CD4-positive, alpha-beta T cell (primary cell): ENCODE measurements at regions not wholly inside any gene's neighbourhood (a gene's known extent, or its start where the extent isn't known, plus 50 kb on each side); places are given as distances from the start of the nearest gene placed in this dataset.

Experiments
- ATAC-seq: fragments of 200-7000 bp; cut with Tn5 transposase; one replicate; pipeline ENCODE4 v1.10.0; 2022; ENCODE audit warnings: mild to moderate bottlenecking; ENCODE audit not compliant: poor library complexity
- CTCF ChIA-PET: fragments of 350-600 bp; sonication (Branson Sonifier 250); formaldehyde crosslinking; loops from one replicate; lab custom pipeline; 2021; ENCODE audit warnings: antibody characterized with exemption, inconsistent platforms; lab: Charles Lee
- POLR2A ChIA-PET: fragments of 350-600 bp; sonication (Branson Sonifier 250); formaldehyde crosslinking; loops from one replicate; lab custom pipeline; 2021; ENCODE audit warnings: antibody characterized with exemption, inconsistent platforms; lab: Charles Lee
- DNase-seq, 14 experiments: peaks; one replicate each; pipeline ENCODE4 v3.0.0-alpha.2; 2013 to 2020; ENCODE audit warnings: mixed read lengths in 2 of 14
- H3K27ac ChIP-seq, 2 donors: one replicate each; pipeline versions ENCODE4 v1.5.1 to v1.7.0; 2013; ENCODE audit warnings: low read length in 2 of 2, low read depth in 1 of 2, mild to moderate bottlenecking in 1 of 2
- H3K27me3 ChIP-seq, 2 experiments: 1 replicate in 1 of 2; 2 replicates in 1 of 2; pipeline versions ENCODE4 v1.6.1 to v1.7.0; 2013; ENCODE audit warnings: low read length in 2 of 2, control low read depth in 1 of 2, mild to moderate bottlenecking in 1 of 2, moderate library complexity in 1 of 2; ENCODE audit not compliant: insufficient read depth in 2 of 2, control insufficient read depth in 1 of 2
- H3K36me3 ChIP-seq: one replicate; pipeline ENCODE4 v1.6.1; 2013; ENCODE audit warnings: low read length, control low read depth; ENCODE audit not compliant: insufficient read depth
- H3K4me1 ChIP-seq: one replicate; pipeline ENCODE4 v1.6.1; 2013; ENCODE audit warnings: low read length, control low read depth; ENCODE audit not compliant: insufficient read depth
- H3K4me3 ChIP-seq: one replicate; pipeline ENCODE4 v1.5.1; 2013; ENCODE audit warnings: mild to moderate bottlenecking, low read length, moderate library complexity
- H3K9me3 ChIP-seq, 2 experiments: 1 replicate in 1 of 2; 2 replicates in 1 of 2; pipeline versions ENCODE4 v1.6.1 to v1.7.0; 2013; ENCODE audit warnings: low read length in 2 of 2, mild to moderate bottlenecking in 2 of 2, control low read depth in 1 of 2, moderate library complexity in 1 of 2; ENCODE audit not compliant: control insufficient read depth in 1 of 2, insufficient read depth in 1 of 2
- H3K27ac Mint-ChIP-seq: one replicate; pipeline ENCODE4 v1.8.0; 2020; ENCODE audit warnings: mixed read lengths
- H3K27me3 Mint-ChIP-seq: one replicate; pipeline ENCODE4 v1.8.0; 2021; ENCODE audit warnings: mixed read lengths
- H3K36me3 Mint-ChIP-seq: one replicate; pipeline ENCODE4 v1.8.0; 2021; ENCODE audit warnings: low read depth, mixed read lengths
- H3K4me1 Mint-ChIP-seq: one replicate; pipeline ENCODE4 v1.8.0; 2021; ENCODE audit warnings: low read depth, mixed read lengths
- H3K4me3 Mint-ChIP-seq: one replicate; pipeline ENCODE4 v1.8.0; 2020; ENCODE audit warnings: mild to moderate bottlenecking, mixed read lengths
- H3K9me3 Mint-ChIP-seq: one replicate; pipeline ENCODE4 v1.8.0; 2020; ENCODE audit warnings: mixed read lengths
- intact Hi-C, 2 experiments: fragments of 100-400 bp; cut with DNase I in 1 of 2; cut with micrococcal nuclease in 1 of 2; formaldehyde crosslinking; loops; one replicate each; pipeline versions ENCODE4 v1.15.1 to v1.9.0; 2023 to 2025; cut with DNase I, micrococcal nuclease
- TF ChIP-seq, protein P1 (sequence below): fragments of 200-600 bp; IDR thresholded peaks from one replicate; pipeline ENCODE4 v1.8.0; 2022; ENCODE audit warnings: antibody characterized with exemption, mild to moderate bottlenecking

DNA sequence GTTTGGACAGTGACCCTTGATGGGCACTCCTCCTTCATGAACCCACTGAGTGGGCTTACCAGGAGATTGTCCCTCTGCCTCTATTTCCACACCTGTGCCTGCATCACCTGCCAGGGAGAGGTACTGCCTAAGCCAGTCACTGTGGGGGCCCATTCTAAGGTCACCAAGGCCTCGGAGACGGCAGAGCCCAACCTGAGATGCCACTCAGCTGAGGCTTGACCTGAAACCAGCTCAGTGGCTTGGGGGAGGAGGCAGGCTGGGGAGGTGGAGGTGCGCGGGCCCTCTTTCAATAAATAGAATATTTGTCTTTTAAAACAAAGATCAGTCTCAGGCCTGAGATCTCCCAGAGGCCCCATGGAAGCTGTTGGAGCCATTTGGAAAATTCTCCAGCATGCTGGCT, 84.5 kb downstream of the DHCR7 start:
- Mint-ChIP-seq H3K4me1 (no peaks in the 10 kb centered on the region), H3K4me3 (no peak overlapping the region), H3K36me3 (no peaks in the 10 kb centered on the region), H3K27ac (no peak overlapping the region), H3K27me3 (peaks cover 6% of the 10 kb centered on the region), H3K9me3 (no peaks in the 10 kb centered on the region)
- no peak overlapping the region for H3K4me3 ChIP-seq
- no peak overlapping the region for H3K27ac ChIP-seq
- H3K36me3 ChIP-seq: no peaks in the 10 kb centered on the region
- TF ChIP-seq, protein P1, sequence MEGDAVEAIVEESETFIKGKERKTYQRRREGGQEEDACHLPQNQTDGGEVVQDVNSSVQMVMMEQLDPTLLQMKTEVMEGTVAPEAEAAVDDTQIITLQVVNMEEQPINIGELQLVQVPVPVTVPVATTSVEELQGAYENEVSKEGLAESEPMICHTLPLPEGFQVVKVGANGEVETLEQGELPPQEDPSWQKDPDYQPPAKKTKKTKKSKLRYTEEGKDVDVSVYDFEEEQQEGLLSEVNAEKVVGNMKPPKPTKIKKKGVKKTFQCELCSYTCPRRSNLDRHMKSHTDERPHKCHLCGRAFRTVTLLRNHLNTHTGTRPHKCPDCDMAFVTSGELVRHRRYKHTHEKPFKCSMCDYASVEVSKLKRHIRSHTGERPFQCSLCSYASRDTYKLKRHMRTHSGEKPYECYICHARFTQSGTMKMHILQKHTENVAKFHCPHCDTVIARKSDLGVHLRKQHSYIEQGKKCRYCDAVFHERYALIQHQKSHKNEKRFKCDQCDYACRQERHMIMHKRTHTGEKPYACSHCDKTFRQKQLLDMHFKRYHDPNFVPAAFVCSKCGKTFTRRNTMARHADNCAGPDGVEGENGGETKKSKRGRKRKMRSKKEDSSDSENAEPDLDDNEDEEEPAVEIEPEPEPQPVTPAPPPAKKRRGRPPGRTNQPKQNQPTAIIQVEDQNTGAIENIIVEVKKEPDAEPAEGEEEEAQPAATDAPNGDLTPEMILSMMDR: no peak
- peaks cover 0 to 14% of the 10 kb centered on the region in 2 experiments for H3K9me3 ChIP-seq
- no peak for ATAC-seq
- H3K27me3 ChIP-seq: no peaks in the 10 kb centered on the region
- no peaks in the 10 kb centered on the region for H3K4me1 ChIP-seq
- intact Hi-C loops: no loop called here
- ChIA-PET CTCF (no interaction called here), POLR2A (no interaction called here)
- no peak for DNase-seq

DNA sequence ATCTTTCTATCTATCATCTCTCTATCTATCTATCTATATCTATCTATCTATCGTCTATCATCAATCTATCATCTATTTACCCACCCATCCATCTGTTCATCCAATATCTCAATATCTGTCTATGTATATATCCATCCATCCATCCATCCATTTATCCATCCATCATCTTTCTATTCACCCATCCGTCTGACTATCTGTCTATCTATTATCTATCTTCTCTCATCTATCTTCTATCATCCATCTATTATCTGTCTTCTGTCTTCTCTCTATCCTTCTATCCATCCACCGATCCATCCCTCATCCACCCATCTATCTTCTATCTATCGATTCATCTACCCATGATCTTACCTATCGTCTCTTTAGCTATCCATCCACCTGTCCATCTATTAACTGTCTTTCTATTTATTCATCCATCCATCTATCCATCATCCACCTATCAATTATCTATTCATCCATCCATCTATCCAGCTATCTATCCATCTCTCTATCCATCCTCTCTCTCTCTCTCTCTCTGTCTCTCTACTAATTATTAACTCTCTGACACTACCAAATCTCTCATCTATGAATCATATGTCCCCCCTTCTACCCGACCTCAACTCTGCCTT, 89.1 kb downstream of the DHCR7 start:
- H3K27ac Mint-ChIP-seq: no peak overlapping the region
- intact Hi-C loops: no loop called here
- Histone ChIP-seq H3K27me3 (no peaks in the 10 kb centered on the region), H3K9me3 (peaks cover 0 to 5% of the 10 kb centered on the region in 2 experiments), H3K4me1 (no peaks in the 10 kb centered on the region), H3K27ac (no peak overlapping the region), H3K4me3 (no peak overlapping the region), H3K36me3 (no peaks in the 10 kb centered on the region)
- POLR2A ChIA-PET: no interaction called here
- CTCF ChIA-PET: no interaction called here
- peaks cover 8% of the 10 kb centered on the region for H3K27me3 Mint-ChIP-seq
- no peaks in the 10 kb centered on the region for H3K36me3 Mint-ChIP-seq
- no peaks in the 10 kb centered on the region for H3K9me3 Mint-ChIP-seq
- H3K4me1 Mint-ChIP-seq: no peaks in the 10 kb centered on the region
- DNase-seq (no peak), ATAC-seq (no peak)
- no peak overlapping the region for H3K4me3 Mint-ChIP-seq
- TF ChIP-seq, protein P1: no peak

DNA sequence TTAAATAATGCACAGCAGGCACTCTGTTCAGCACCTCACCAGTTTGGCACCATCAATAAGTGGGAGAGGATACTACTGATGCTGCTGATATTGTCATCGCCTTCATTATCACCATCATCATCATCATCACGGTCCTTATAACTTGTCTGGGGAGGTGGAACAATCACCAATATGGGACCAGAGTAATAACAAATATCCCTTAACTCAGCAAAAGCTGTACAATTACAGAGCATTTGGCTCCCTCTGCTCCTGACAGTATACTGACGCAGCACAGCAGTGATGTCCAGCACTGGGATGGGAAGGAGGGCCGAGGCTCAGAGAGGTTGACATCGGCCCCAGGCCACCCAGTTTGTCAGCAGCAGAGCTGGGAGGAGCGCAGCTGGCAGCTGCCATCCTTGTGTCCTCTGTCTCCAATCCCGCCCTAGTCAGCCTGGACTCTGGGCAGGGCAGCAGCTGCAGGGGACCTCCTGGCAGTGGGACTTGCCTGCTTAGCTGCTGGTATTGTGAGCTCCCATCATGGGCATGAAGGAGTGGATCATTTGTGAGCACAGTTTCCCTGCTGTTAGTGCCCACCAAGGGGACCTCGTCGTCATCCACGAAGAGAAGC, 90.0 kb downstream of the DHCR7 start:
- no peaks in the 10 kb centered on the region for H3K4me1 Mint-ChIP-seq
- TF ChIP-seq, protein P1: no peak
- Histone ChIP-seq H3K4me3 (no peak overlapping the region), H3K27me3 (no peaks in the 10 kb centered on the region), H3K27ac (no peak overlapping the region), H3K36me3 (no peaks in the 10 kb centered on the region), H3K9me3 (no peaks in the 10 kb centered on the region), H3K4me1 (no peaks in the 10 kb centered on the region)
- intact Hi-C loops: no loop called here
- H3K9me3 Mint-ChIP-seq: no peaks in the 10 kb centered on the region
- H3K27ac Mint-ChIP-seq: no peak overlapping the region
- H3K27me3 Mint-ChIP-seq: peaks cover 11% of the 10 kb centered on the region
- POLR2A ChIA-PET: no interaction called here
- H3K4me3 Mint-ChIP-seq: no peak overlapping the region
- CTCF ChIA-PET: no interaction called here
- H3K36me3 Mint-ChIP-seq: no peaks in the 10 kb centered on the region
- DNase-seq: no peak
- ATAC-seq: no peak
